DND-41 (cell line): ENCODE measurements at regions not wholly inside any gene's neighbourhood (a gene's known extent, or its start where the extent isn't known, plus 50 kb on each side); places are given as distances from the start of the nearest gene placed in this dataset.

Source experiments
- EZH2 ChIP-seq: IDR thresholded peaks from 3 replicates; pipeline ENCODE4 v1.6.1; 2012; ENCODE audit warnings: borderline replicate concordance, low read depth, mild to moderate bottlenecking, moderate library complexity, low read length, inconsistent platforms; ENCODE audit not compliant: severe bottlenecking
- TF ChIP-seq, protein P1 (sequence below): IDR thresholded peaks from 2 replicates; pipeline ENCODE4 v1.5.1; 2012; ENCODE audit warnings: borderline replicate concordance, low read length, moderate library complexity, mild to moderate bottlenecking; ENCODE audit not compliant: poor library complexity, severe bottlenecking; ENCODE audit errors: extremely low read depth

DNA sequence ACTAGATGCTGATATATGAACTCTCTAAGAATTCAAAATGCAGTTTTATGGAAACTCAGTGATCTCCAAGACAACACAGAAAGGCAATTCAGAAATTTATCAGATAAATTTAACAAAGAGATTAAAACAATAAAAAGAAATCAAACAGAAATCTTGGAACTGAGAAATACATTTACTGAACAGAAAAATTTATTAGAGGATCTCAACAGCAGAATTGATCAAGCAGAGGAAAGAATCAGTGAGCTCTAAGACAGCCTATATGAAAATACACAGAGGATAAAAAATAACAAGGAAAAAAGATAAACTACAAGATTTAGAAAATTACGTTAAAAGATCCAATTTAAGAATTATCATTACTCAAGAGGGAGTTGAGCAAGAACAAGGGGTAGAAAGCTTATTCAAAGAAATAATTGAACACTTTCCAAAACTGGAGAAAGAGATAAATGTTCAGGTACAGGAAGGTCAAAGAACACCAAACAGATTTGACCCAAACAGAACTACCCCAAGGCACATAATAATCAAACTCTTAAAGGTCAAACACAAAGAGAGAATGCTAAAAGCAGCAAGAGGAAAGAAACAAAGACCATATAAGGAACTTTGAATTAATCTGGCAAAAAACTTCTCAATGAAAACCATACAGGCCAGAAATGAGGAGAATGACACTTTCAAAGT lies 103.1 kb downstream of the APIP start:
- TF ChIP-seq, protein P1, sequence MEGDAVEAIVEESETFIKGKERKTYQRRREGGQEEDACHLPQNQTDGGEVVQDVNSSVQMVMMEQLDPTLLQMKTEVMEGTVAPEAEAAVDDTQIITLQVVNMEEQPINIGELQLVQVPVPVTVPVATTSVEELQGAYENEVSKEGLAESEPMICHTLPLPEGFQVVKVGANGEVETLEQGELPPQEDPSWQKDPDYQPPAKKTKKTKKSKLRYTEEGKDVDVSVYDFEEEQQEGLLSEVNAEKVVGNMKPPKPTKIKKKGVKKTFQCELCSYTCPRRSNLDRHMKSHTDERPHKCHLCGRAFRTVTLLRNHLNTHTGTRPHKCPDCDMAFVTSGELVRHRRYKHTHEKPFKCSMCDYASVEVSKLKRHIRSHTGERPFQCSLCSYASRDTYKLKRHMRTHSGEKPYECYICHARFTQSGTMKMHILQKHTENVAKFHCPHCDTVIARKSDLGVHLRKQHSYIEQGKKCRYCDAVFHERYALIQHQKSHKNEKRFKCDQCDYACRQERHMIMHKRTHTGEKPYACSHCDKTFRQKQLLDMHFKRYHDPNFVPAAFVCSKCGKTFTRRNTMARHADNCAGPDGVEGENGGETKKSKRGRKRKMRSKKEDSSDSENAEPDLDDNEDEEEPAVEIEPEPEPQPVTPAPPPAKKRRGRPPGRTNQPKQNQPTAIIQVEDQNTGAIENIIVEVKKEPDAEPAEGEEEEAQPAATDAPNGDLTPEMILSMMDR: no peak
- no peak for TF ChIP-seq EZH2
